ENCODE measurements at regions not wholly inside any gene's neighbourhood (a gene's known extent, or its start where the extent isn't known, plus 50 kb on each side); places are given as distances from the start of the nearest gene placed in this dataset.
A peak's percentile ranks its signal among the peaks of the same experiment; 100 is the strongest.

DNA sequence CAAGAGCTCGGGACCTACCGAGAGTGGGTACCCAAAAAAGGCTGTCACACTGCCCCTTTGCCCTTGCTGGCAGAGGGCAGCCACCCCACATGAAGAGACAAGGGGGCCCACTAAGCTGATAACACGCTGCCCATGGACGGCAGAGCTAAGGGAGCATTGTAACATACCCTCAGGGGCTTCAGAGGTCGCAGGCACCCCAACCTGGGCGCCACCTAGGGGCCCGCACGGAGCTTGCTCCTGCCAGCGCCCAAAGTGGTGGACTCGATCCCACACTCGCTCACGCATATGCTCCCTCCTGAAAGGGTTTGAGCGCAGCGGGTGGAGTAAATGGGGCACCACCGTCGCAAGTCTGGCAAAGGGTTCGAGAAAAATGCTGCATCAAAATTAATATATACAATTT is 975.4 kb downstream of the ZPLD1 start:
- TF ChIP-seq, protein P1, sequence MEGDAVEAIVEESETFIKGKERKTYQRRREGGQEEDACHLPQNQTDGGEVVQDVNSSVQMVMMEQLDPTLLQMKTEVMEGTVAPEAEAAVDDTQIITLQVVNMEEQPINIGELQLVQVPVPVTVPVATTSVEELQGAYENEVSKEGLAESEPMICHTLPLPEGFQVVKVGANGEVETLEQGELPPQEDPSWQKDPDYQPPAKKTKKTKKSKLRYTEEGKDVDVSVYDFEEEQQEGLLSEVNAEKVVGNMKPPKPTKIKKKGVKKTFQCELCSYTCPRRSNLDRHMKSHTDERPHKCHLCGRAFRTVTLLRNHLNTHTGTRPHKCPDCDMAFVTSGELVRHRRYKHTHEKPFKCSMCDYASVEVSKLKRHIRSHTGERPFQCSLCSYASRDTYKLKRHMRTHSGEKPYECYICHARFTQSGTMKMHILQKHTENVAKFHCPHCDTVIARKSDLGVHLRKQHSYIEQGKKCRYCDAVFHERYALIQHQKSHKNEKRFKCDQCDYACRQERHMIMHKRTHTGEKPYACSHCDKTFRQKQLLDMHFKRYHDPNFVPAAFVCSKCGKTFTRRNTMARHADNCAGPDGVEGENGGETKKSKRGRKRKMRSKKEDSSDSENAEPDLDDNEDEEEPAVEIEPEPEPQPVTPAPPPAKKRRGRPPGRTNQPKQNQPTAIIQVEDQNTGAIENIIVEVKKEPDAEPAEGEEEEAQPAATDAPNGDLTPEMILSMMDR (IDR thresholded peaks at IDR 0.05) = peak; percentile 17; the same call in 1 of the 2 replicates
- no peak for TF ChIP-seq ZFX (IDR thresholded peaks at IDR 0.05; ENCODE audit: borderline replicate concordance)

All from 22Rv1 (cell line).